Activated T-cell treated with anti-CD3 and anti-CD28 coated beads, Interleukin-2, amount 50 U/mL, for 24 hours (primary cell): ENCODE measurements at regions not wholly inside any gene's neighbourhood (a gene's known extent, or its start where the extent isn't known, plus 50 kb on each side); places are given as distances from the start of the nearest gene placed in this dataset.

ENCODE experiments used
- DNase-seq: peaks from one replicate; pipeline ENCODE4 v3.0.0-alpha.2; 2020
- H3K27ac Mint-ChIP-seq: 2 replicates; pipeline ENCODE4 v1.8.0; 2020; ENCODE audit warnings: mild to moderate bottlenecking, mixed read lengths
- H3K27me3 Mint-ChIP-seq: 2 replicates; pipeline ENCODE4 v1.8.0; 2020; ENCODE audit warnings: mixed read lengths
- H3K36me3 Mint-ChIP-seq: 2 replicates; pipeline ENCODE4 v1.8.0; 2020; ENCODE audit warnings: low read depth, mixed read lengths
- H3K4me1 Mint-ChIP-seq: 2 replicates; pipeline ENCODE4 v1.8.0; 2020; ENCODE audit warnings: low read depth, mixed read lengths
- H3K4me3 Mint-ChIP-seq: 2 replicates; pipeline ENCODE4 v1.8.0; 2020; ENCODE audit warnings: mild to moderate bottlenecking, moderate library complexity, mixed read lengths
- H3K9me3 Mint-ChIP-seq: 2 replicates; pipeline ENCODE4 v1.8.0; 2020; ENCODE audit warnings: mixed read lengths

GRCh38 chr4:114495471-114495928 is 103.1 kb upstream of the UGT8 start:
- Mint-ChIP-seq H3K36me3 (no peaks in the 10 kb centered on the region), H3K4me1 (no peaks in the 10 kb centered on the region), H3K27me3 (no peaks in the 10 kb centered on the region), H3K27ac (no peak overlapping the region), H3K9me3 (no peaks in the 10 kb centered on the region), H3K4me3 (no peak overlapping the region)
- DNase-seq, result no peak

GRCh38 chr4:114497116-114497515 is 101.5 kb upstream of the UGT8 start:
- Mint-ChIP-seq H3K27ac (no peak overlapping the region), H3K36me3 (no peaks in the 10 kb centered on the region), H3K4me3 (no peak overlapping the region), H3K4me1 (no peaks in the 10 kb centered on the region), H3K9me3 (no peaks in the 10 kb centered on the region), H3K27me3 (no peaks in the 10 kb centered on the region)
- no peak for DNase-seq

DNA sequence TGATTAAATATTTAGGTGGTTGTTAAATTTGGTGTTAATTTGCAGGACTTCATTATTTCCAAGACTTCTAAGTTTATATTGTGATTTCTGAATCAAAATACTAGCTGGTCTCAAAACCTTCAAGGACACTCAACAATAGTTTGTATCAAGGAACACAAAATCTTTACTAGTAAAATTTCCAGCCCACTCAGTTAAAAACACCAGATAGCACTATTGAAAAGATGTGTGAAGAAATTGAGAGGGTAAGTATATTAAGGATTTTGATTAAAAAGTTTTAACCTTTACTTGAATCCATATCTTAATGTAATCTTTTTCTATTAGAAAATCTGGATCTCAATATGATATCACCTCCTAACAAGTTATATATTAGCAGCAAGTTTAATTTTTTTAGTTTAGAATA is 89.3 kb upstream of the UGT8 start:
- Mint-ChIP-seq H3K27ac (no peak overlapping the region), H3K27me3 (peaks cover 11% of the 10 kb centered on the region), H3K9me3 (no peaks in the 10 kb centered on the region), H3K36me3 (no peaks in the 10 kb centered on the region), H3K4me1 (no peaks in the 10 kb centered on the region), H3K4me3 (no peak overlapping the region)
- DNase-seq, result no peak

GRCh38 chr4:114512595-114513295 is 85.9 kb upstream of the UGT8 start:
- H3K36me3 Mint-ChIP-seq, result no peaks in the 10 kb centered on the region
- no peak overlapping the region for H3K4me3 Mint-ChIP-seq
- no peaks in the 10 kb centered on the region for H3K9me3 Mint-ChIP-seq
- no peaks in the 10 kb centered on the region for H3K4me1 Mint-ChIP-seq
- peaks cover 11% of the 10 kb centered on the region for H3K27me3 Mint-ChIP-seq
- H3K27ac Mint-ChIP-seq, result no peak overlapping the region
- DNase-seq, result no peak

- no peak for DNase-seq
- Mint-ChIP-seq H3K4me3 (no peak overlapping the region), H3K4me1 (no peaks in the 10 kb centered on the region), H3K36me3 (no peaks in the 10 kb centered on the region), H3K27me3 (no peaks in the 10 kb centered on the region), H3K27ac (no peak overlapping the region), H3K9me3 (peaks cover 3% of the 10 kb centered on the region)
Measured at GRCh38 chr4:114519368-114519767, 79.2 kb upstream of the UGT8 start.

- peaks cover 4% of the 10 kb centered on the region for H3K27me3 Mint-ChIP-seq
- H3K9me3 Mint-ChIP-seq, result peaks cover 5% of the 10 kb centered on the region
- no peaks in the 10 kb centered on the region for H3K36me3 Mint-ChIP-seq
- DNase-seq, result no peak
- H3K27ac Mint-ChIP-seq, result no peak overlapping the region
- H3K4me1 Mint-ChIP-seq, result no peaks in the 10 kb centered on the region
- H3K4me3 Mint-ChIP-seq, result no peak overlapping the region
Measured at GRCh38 chr4:114527170-114527569, 71.4 kb upstream of the UGT8 start.

- no peak overlapping the region for H3K4me3 Mint-ChIP-seq
- peaks cover 4% of the 10 kb centered on the region for H3K27me3 Mint-ChIP-seq
- no peak for DNase-seq
- no peaks in the 10 kb centered on the region for H3K36me3 Mint-ChIP-seq
- H3K9me3 Mint-ChIP-seq, result peaks cover 4% of the 10 kb centered on the region
- H3K4me1 Mint-ChIP-seq, result no peaks in the 10 kb centered on the region
- H3K27ac Mint-ChIP-seq, result no peak overlapping the region
Measured at GRCh38 chr4:114527637-114528036, 71.0 kb upstream of the UGT8 start.

- Mint-ChIP-seq H3K27me3 (no peaks in the 10 kb centered on the region), H3K27ac (no peak overlapping the region), H3K4me3 (no peak overlapping the region), H3K4me1 (no peaks in the 10 kb centered on the region), H3K36me3 (no peaks in the 10 kb centered on the region), H3K9me3 (peaks cover 3% of the 10 kb centered on the region)
- no peak for DNase-seq
Measured at GRCh38 chr4:114535725-114536124, 62.9 kb upstream of the UGT8 start.

- Mint-ChIP-seq H3K9me3 (peaks cover 3% of the 10 kb centered on the region), H3K4me1 (no peaks in the 10 kb centered on the region), H3K36me3 (no peaks in the 10 kb centered on the region)
Measured at GRCh38 chr4:114537352-114537751, 61.3 kb upstream of the UGT8 start.

GRCh38 chr4:114538012-114538617 is 60.5 kb upstream of the UGT8 start:
- Mint-ChIP-seq H3K36me3 (no peaks in the 10 kb centered on the region), H3K9me3 (peaks cover 3% of the 10 kb centered on the region), H3K27me3 (no peaks in the 10 kb centered on the region), H3K4me1 (no peaks in the 10 kb centered on the region), H3K27ac (no peak overlapping the region), H3K4me3 (no peak overlapping the region)
- DNase-seq, result no peak

More at GRCh38 chr4:114537352-114537751, 61.3 kb upstream of the UGT8 start:
- Mint-ChIP-seq H3K27ac (no peak overlapping the region), H3K4me3 (no peak overlapping the region), H3K27me3 (no peaks in the 10 kb centered on the region)
- no peak for DNase-seq

- no peak for DNase-seq
- Mint-ChIP-seq H3K4me1 (no peaks in the 10 kb centered on the region), H3K27ac (no peak overlapping the region), H3K36me3 (no peaks in the 10 kb centered on the region), H3K27me3 (no peaks in the 10 kb centered on the region), H3K9me3 (peaks cover 3% of the 10 kb centered on the region), H3K4me3 (no peak overlapping the region)
Measured at GRCh38 chr4:114539985-114540384, 58.6 kb upstream of the UGT8 start.

DNA sequence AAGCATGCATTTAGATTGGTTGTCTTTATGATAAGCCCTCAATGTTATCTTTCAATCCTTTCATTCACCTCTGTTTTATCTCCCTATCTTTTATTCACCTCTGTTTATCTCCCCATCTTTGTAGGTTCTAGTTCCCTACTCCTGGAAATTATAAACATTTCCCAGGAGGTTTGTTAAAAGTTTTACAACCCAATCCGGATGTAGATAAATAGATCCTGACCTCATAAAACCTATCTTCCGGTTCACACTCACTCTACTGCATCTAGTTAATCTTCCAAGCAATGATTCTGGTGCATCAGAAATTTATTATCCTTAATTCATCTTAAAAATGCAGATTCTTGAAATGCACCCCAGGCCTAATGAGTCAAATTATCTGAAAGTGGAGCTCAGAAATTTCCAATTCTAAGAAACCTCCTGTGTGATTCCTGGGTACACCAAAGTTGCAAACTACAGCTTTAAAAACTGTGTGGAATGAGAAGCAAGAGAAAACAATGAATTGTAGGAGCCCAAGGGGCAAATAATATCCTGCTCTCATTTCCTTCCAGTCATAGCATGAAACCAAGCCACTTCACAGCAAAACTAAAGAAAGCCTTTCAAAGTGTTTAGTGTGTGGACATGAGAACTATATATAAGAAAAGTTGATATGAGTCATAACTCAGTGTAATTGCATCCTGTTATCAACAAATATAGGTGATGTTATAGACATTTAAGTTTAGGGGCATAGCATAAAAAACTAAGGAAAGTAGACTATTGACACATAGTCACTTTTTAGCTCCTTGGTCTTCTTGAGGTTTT is 51.1 kb upstream of the UGT8 start:
- no peaks in the 10 kb centered on the region for H3K27me3 Mint-ChIP-seq
- no peaks in the 10 kb centered on the region for H3K36me3 Mint-ChIP-seq
- H3K4me3 Mint-ChIP-seq, result no peak overlapping the region
- no peak for DNase-seq
- H3K9me3 Mint-ChIP-seq, result peaks cover 7% of the 10 kb centered on the region
- no peaks in the 10 kb centered on the region for H3K4me1 Mint-ChIP-seq
- H3K27ac Mint-ChIP-seq, result no peak overlapping the region
